Upper lobe of left lung (tissue), 6 donors: ENCODE measurements at regions not wholly inside any gene's neighbourhood (a gene's known extent, or its start where the extent isn't known, plus 50 kb on each side); places are given as distances from the start of the nearest gene placed in this dataset.

Experiments
- ATAC-seq, 2 donors: fragments of 200-7000 bp; cut with Tn5 transposase; one replicate each; pipeline ENCODE4 v1.9.1; 2022; ENCODE audit warnings: mild to moderate bottlenecking in 2 of 2, moderate library complexity in 2 of 2; ENCODE audit not compliant: low FRiP score in 2 of 2
- DNase-seq, 2 donors: peaks; one replicate each; pipeline ENCODE4 v3.0.0-alpha.2; 2019 to 2020
- H3K27ac ChIP-seq, 4 donors: fragments of 200-600 bp; sonication (generic); one replicate each; pipeline ENCODE4 v1.5.1; 2016 to 2019
- H3K27me3 ChIP-seq, 4 donors: fragments of 200-600 bp; sonication (generic); one replicate each; pipeline ENCODE4 v1.5.1; 2017 to 2019
- H3K36me3 ChIP-seq, 4 donors: fragments of 200-600 bp; sonication (generic); one replicate each; pipeline ENCODE4 v1.5.1; 2016 to 2019
- H3K4me1 ChIP-seq, 4 donors: fragments of 200-600 bp; sonication (generic); one replicate each; pipeline ENCODE4 v1.5.1; 2018 to 2019
- H3K4me3 ChIP-seq, 4 donors: fragments of 200-600 bp; sonication (generic); one replicate each; pipeline ENCODE4 v1.5.1; 2017 to 2019; ENCODE audit warnings: mild to moderate bottlenecking in 2 of 4, moderate library complexity in 1 of 4
- H3K9me3 ChIP-seq, 4 donors: fragments of 200-600 bp; sonication (generic); one replicate each; pipeline ENCODE4 v1.5.1; 2018 to 2019
- CTCF ChIP-seq, 6 experiments: fragments of 450-650 bp in 4 of 6; fragments of 200-600 bp in 2 of 6; sonication (generic) in 2 of 6; IDR thresholded peaks; one replicate each; pipeline ENCODE4 v1.5.1; 2016 to 2019; ENCODE audit warnings: antibody characterized with exemption in 6 of 6
- EP300 ChIP-seq, 4 donors: sonication (generic); formaldehyde crosslinking; IDR thresholded peaks; one replicate each; pipeline ENCODE4 v1.5.1; 2017; ENCODE audit warnings: antibody characterized with exemption in 4 of 4, control low read depth in 2 of 4
- POLR2A ChIP-seq, 4 donors: fragments of 450-650 bp; IDR thresholded peaks; one replicate each; pipeline ENCODE4 v1.5.1; 2016 to 2017; ENCODE audit warnings: antibody characterized with exemption in 4 of 4, mild to moderate bottlenecking in 2 of 4
- POLR2AphosphoS5 ChIP-seq, 2 donors: sonication (generic); formaldehyde crosslinking; IDR thresholded peaks; one replicate each; pipeline ENCODE4 v1.5.1; 2017; ENCODE audit warnings: antibody characterized with exemption in 2 of 2
- WGBS, 2 donors: methylation state at CpG; one replicate each; pipeline ENCODE4 v1.1.5; 2017 to 2018; 5-methylcytosine and 5-hydroxymethylcytosine counted together
- donor health status: DM: no; HTN: no; CAD: no; lungs with moderate emphysema.
- donor health status: DM: no; HTN: yes; CAD: no; lungs with severe emphysema.

DNA sequence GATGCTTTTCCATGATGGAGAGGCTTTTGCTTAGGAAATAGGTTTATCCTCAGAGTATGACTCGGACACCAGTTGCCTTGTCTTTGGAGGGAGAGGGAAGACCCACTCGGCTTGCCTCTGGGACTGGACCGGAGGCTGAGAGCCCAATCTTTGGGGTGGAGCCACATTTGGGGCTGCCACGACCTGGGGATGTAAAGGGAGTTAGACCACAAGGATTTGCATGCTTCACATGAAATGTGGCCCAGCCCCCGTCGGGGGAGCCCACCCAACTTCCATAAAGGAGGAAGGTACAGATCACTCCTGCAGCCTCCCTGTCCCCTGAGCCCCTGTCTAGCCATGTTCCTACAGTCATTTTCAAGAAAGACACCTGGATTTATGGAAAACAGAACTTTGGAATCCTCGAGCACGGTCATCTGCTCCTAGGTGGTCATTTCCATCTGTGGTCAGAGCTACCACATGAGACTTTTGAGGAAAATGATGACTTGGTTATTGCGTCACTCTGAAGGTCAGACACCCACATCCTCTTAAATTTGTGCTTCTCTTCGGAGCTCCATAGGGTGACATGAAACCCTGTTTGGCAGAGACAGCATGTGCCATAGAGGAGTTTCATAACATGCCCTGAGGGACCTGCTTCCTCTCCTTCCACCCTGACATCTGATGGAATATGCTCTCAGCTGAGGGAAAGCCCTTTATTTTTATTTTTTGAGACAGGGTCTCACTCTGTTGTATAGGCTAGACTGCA lies 99.4 kb upstream of the SLC45A1 start:
- Histone ChIP-seq H3K4me1 (peaks cover 23 to 30% (median 24%) of the 10 kb centered on the region in 4 donors), H3K36me3 (no peaks in the 10 kb centered on the region), H3K9me3 (no peaks in the 10 kb centered on the region), H3K27me3 (no peaks in the 10 kb centered on the region), H3K4me3 (no peak overlapping the region), H3K27ac (peak overlapping the region in 1 of 4 donors; percentile 88)
- 74 to 76% methylated on average over 8 to 10 of the region's 10 CpGs for WGBS, 2 donors
- ATAC-seq (peak in 1 of 2 donors; percentile 64), DNase-seq (peak in 1 of 2 donors; percentile 51)
- TF ChIP-seq POLR2A (IDR thresholded peaks at IDR 0.05) (peak in 1 of 4 donors; percentile 43), CTCF (IDR thresholded peaks at IDR 0.05) (no peak), EP300 (IDR thresholded peaks at IDR 0.05) (peak in 2 of 4 donors; percentile 26 to 76), POLR2AphosphoS5 (IDR thresholded peaks at IDR 0.05) (peak; percentile 57 to 67)

DNA sequence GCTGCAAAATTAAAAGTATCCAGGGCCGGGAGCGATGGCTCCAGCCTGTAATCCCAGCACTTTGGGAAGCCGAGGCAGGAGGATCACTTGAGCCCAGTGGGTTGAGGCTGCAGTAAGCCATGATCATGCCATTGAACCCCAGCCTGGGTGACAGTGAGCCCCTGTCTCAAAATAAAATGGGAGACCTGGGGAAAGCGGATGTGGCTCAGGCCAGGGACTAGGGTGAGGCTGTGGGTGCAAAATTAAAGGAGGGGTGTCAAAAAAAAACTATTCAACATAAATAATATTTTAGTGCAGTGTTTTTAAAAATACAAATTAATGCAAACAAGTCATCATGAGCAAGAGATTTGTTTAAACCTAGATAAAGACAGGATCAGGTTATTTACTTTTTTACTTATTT lies 100.1 kb upstream of the SLC45A1 start:
- peak overlapping the region in 3 of 4 donors; percentile 50 to 55 (median 50) for H3K4me3 ChIP-seq
- ATAC-seq: no peak
- H3K27ac ChIP-seq: peak overlapping the region in 3 of 4 donors; percentile 74 to 88 (median 88)
- H3K27me3 ChIP-seq: no peaks in the 10 kb centered on the region
- H3K4me1 ChIP-seq: peaks cover 23 to 31% (median 28%) of the 10 kb centered on the region in 4 donors
- H3K9me3 ChIP-seq: no peaks in the 10 kb centered on the region
- no peaks in the 10 kb centered on the region for H3K36me3 ChIP-seq
- no peak for TF ChIP-seq CTCF (IDR thresholded peaks at IDR 0.05)
- no peak for TF ChIP-seq POLR2AphosphoS5 (IDR thresholded peaks at IDR 0.05)
- TF ChIP-seq POLR2A (IDR thresholded peaks at IDR 0.05): no peak
- TF ChIP-seq EP300 (IDR thresholded peaks at IDR 0.05): no peak
- no peak for DNase-seq
- 85 to 87% methylated on average over 4 of the region's 4 CpGs for WGBS, 2 donors

- Histone ChIP-seq H3K27me3 (no peaks in the 10 kb centered on the region), H3K4me1 (peaks cover 30 to 38% (median 34%) of the 10 kb centered on the region in 4 donors), H3K36me3 (no peaks in the 10 kb centered on the region), H3K4me3 (peak overlapping the region in 3 of 4 donors; percentile 50 to 55 (median 50)), H3K9me3 (no peaks in the 10 kb centered on the region), H3K27ac (peak overlapping the region; percentile 74 to 88 (median 82))
- TF ChIP-seq CTCF (IDR thresholded peaks at IDR 0.05): peak in 3 of 6 experiments; percentile 8 to 20 (median 16)
- peak in 1 of 2 donors; percentile 39 for TF ChIP-seq POLR2AphosphoS5 (IDR thresholded peaks at IDR 0.05)
- TF ChIP-seq EP300 (IDR thresholded peaks at IDR 0.05): no peak
- peak in 1 of 4 donors; percentile 62 for TF ChIP-seq POLR2A (IDR thresholded peaks at IDR 0.05)
- 3 to 7% methylated on average over 24 to 53 of the region's 70 CpGs for WGBS, 2 donors
- DNase-seq (peak in 1 of 2 donors; percentile 92), ATAC-seq (peak; percentile 70 to 89)
Observed at GRCh38 chr1:8217011-8217711, 100.8 kb upstream of the SLC45A1 start.

DNA sequence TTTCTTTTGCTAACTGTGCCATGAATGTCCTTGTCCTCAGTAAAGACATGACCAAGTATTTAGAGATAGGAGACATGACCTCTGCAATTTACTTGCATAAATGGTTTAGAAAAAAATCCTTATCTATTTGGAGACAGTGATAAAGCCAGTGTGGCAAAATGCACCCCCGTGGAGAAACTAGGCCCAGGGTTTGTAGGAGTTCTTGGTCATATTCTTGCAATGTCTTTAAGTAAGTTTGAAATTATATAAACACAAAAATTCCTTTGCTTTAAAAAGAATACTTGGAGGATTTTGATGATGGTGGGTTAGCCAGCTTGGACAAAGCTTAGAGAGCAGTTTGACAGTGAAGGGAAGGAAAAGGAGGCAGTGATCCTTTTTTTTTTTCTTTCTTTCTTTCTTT lies 101.9 kb upstream of the SLC45A1 start:
- Histone ChIP-seq H3K27me3 (no peaks in the 10 kb centered on the region), H3K27ac (no peak overlapping the region), H3K4me3 (no peak overlapping the region), H3K4me1 (peaks cover 40 to 46% (median 45%) of the 10 kb centered on the region in 4 donors), H3K36me3 (no peaks in the 10 kb centered on the region), H3K9me3 (no peaks in the 10 kb centered on the region)
- TF ChIP-seq CTCF (IDR thresholded peaks at IDR 0.05): no peak
- TF ChIP-seq EP300 (IDR thresholded peaks at IDR 0.05): no peak
- TF ChIP-seq POLR2AphosphoS5 (IDR thresholded peaks at IDR 0.05): no peak
- no peak for TF ChIP-seq POLR2A (IDR thresholded peaks at IDR 0.05)
- 43 to 63% methylated on average over 1 of the region's 1 CpG for WGBS, 2 donors
- ATAC-seq (no peak), DNase-seq (no peak)
